ENCODE measurements at regions not wholly inside any gene's neighbourhood (a gene's known extent, or its start where the extent isn't known, plus 50 kb on each side); places are given as distances from the start of the nearest gene placed in this dataset.

GRCh38 chr12:19008102-19008501 lies 121.4 kb upstream of the PLEKHA5 start:
- Mint-ChIP-seq H3K4me1 (ENCODE audit: low read depth in 2 of 2) (no peaks in the 10 kb centered on the region), H3K9me3 (peaks cover 4% of the 10 kb centered on the region), H3K36me3 (no peaks in the 10 kb centered on the region), H3K27me3 (no peaks in the 10 kb centered on the region), H3K27ac (no peak overlapping the region), H3K4me3 (no peak overlapping the region)
- DNase-seq (ENCODE audit: low spot score) (no peak), ATAC-seq (no peak)

GRCh38 chr12:19010087-19010486 lies 119.4 kb upstream of the PLEKHA5 start:
- Mint-ChIP-seq H3K36me3 (no peaks in the 10 kb centered on the region), H3K4me1 (ENCODE audit: low read depth in 2 of 2) (no peaks in the 10 kb centered on the region), H3K9me3 (peaks cover 4% of the 10 kb centered on the region), H3K27ac (no peak overlapping the region), H3K27me3 (no peaks in the 10 kb centered on the region), H3K4me3 (no peak overlapping the region)
- no peak for DNase-seq (ENCODE audit: low spot score)
- ATAC-seq, result no peak

DNA sequence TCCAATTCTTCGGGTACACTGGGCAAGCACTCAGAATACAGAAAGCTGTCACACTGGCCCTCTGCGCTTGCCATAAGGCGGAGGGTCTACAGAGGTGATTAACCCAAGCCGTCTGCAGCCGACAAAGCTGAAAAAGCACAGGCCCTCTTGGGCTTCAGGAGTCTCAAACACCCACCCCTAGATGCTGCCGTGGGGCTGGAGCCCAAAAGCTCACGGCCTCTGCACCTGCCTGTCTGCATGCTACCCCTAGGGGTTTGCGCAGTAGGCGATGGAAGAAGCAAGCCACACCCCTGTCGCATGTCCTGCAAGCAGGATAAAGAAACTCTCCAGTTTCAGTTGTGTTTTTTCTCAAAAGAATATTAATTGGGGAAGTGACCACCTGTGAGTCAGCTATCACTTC lies 118.8 kb upstream of the PLEKHA5 start:
- no peak overlapping the region for H3K4me3 Mint-ChIP-seq
- H3K27me3 Mint-ChIP-seq, result no peaks in the 10 kb centered on the region
- H3K27ac Mint-ChIP-seq, result no peak overlapping the region
- no peak for DNase-seq (ENCODE audit: low spot score)
- H3K36me3 Mint-ChIP-seq, result no peaks in the 10 kb centered on the region
- peaks cover 4% of the 10 kb centered on the region for H3K9me3 Mint-ChIP-seq
- ATAC-seq, result no peak
- H3K4me1 Mint-ChIP-seq (ENCODE audit: low read depth in 2 of 2), result no peaks in the 10 kb centered on the region

- H3K27me3 Mint-ChIP-seq, result no peaks in the 10 kb centered on the region
- H3K9me3 Mint-ChIP-seq, result peaks cover 4% of the 10 kb centered on the region
- H3K4me3 Mint-ChIP-seq, result no peak overlapping the region
- no peaks in the 10 kb centered on the region for H3K4me1 Mint-ChIP-seq (ENCODE audit: low read depth in 2 of 2)
- DNase-seq (ENCODE audit: low spot score), result no peak
- ATAC-seq, result no peak
- no peak overlapping the region for H3K27ac Mint-ChIP-seq
- H3K36me3 Mint-ChIP-seq, result no peaks in the 10 kb centered on the region
Observed at GRCh38 chr12:19012965-19013364, 116.6 kb upstream of the PLEKHA5 start.

DNA sequence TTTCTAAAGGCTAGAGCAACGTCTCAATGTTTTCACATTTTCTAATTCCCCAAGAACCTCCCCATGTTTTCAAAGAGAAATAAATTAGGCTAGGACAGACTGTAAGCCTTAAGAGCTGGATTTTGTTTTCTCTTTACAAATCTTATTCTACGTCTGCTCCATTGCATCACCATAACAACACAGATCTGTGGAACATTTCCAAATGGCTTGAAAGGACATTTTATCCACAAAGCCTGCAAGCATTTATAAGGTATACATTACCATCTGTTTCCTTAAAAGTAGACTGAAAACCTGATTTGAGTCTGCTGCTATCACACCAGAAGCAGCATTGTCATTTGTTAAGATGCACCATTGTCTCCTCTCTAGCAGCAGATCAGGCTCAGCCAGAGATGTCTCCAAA lies 115.3 kb upstream of the PLEKHA5 start:
- H3K9me3 Mint-ChIP-seq, result peaks cover 4% of the 10 kb centered on the region
- no peaks in the 10 kb centered on the region for H3K36me3 Mint-ChIP-seq
- peaks cover 0 to 3% of the 10 kb centered on the region in 2 donors for H3K27me3 Mint-ChIP-seq
- no peak for DNase-seq (ENCODE audit: low spot score)
- no peaks in the 10 kb centered on the region for H3K4me1 Mint-ChIP-seq (ENCODE audit: low read depth in 2 of 2)
- no peak overlapping the region for H3K27ac Mint-ChIP-seq
- no peak for ATAC-seq
- no peak overlapping the region for H3K4me3 Mint-ChIP-seq

DNA sequence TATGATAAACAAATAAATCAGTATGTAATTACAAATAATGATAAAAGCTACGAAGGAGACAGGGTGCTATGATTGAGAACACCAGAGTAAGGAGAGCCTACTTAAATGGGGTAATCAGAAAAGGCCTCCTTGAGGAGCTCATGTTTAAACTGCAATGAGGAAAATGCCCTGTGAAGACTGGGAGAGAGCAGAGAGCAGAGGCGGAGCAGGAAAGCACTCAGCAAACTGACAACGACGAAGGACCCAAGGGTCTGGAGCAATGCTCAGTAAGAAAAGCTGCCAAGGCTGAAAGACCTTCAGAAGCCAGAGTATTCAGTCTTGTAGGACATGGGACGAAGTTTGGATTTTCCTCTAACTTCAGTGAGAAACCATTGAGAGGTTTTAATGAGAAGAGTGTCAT lies 114.2 kb upstream of the PLEKHA5 start:
- H3K27me3 Mint-ChIP-seq, result peaks cover 0 to 3% of the 10 kb centered on the region in 2 donors
- H3K4me3 Mint-ChIP-seq, result no peak overlapping the region
- H3K36me3 Mint-ChIP-seq, result no peaks in the 10 kb centered on the region
- H3K4me1 Mint-ChIP-seq (ENCODE audit: low read depth in 2 of 2), result no peaks in the 10 kb centered on the region
- ATAC-seq, result no peak
- DNase-seq (ENCODE audit: low spot score), result no peak
- no peaks in the 10 kb centered on the region for H3K9me3 Mint-ChIP-seq
- no peak overlapping the region for H3K27ac Mint-ChIP-seq

DNA sequence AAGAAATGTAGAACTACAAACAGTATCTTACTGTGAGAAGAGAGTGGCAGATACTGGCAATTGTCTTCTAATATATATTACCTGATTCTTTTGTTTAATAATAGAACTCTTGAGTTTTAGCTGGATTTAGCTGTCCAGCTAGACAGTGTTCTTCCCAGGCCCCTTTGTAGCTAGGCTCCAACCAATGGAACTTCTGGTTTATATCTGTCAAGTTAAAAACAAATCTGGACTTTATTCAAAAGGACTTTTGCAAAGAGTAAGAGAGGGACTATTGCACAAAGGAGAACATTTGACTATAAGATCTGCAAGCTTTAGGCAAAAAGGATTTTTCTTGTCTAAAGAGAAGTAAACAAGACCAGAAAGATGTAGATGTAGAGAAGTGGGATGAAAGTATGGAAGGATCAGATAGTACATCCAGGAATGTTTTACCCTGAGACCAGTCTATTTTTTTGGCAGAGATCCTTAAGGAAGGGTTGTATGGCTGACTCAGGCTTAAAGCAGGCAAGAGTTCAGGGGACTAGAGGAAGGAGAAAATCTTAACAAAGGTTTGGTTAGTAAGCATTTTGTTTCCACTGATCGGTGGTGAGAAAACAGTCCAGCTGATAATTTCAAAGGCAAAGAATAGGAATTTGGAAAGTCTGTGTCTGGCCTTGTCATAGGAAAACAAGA lies 111.1 kb upstream of the PLEKHA5 start:
- H3K36me3 Mint-ChIP-seq, result no peaks in the 10 kb centered on the region
- ATAC-seq, result no peak
- H3K27ac Mint-ChIP-seq, result no peak overlapping the region

DNA sequence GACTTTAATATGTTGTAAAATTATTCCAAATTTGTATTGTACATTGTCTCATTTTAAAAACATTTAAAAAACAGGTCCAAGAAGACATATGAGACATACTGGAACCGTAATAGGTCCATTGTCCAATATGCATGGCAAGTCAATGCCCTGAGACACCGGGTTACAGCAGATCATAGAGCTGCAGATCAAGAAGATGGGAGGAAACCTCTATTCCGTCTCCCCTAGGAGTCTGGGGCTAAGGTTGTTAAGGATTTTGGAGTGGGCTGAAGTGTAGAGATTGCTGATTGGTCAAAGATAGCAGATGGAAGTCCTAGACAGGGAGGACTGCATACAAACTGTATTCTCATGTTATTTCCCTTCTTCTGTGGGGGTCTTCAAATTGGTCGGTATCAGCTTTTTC lies 108.3 kb upstream of the PLEKHA5 start:
- Mint-ChIP-seq H3K27me3 (peaks cover 0 to 3% of the 10 kb centered on the region in 2 donors), H3K4me3 (no peak overlapping the region), H3K36me3 (no peaks in the 10 kb centered on the region), H3K4me1 (ENCODE audit: low read depth in 2 of 2) (no peaks in the 10 kb centered on the region), H3K27ac (no peak overlapping the region), H3K9me3 (no peaks in the 10 kb centered on the region)
- ATAC-seq (no peak), DNase-seq (ENCODE audit: low spot score) (no peak)

More for the DNA sequence above, 111.1 kb upstream of the PLEKHA5 start:
- H3K9me3 Mint-ChIP-seq, result no peaks in the 10 kb centered on the region
- H3K4me1 Mint-ChIP-seq (ENCODE audit: low read depth in 2 of 2), result no peaks in the 10 kb centered on the region
- DNase-seq (ENCODE audit: low spot score), result no peak
- peaks cover 0 to 3% of the 10 kb centered on the region in 2 donors for H3K27me3 Mint-ChIP-seq
- no peak overlapping the region for H3K4me3 Mint-ChIP-seq

GRCh38 chr12:19021646-19022045 lies 107.9 kb upstream of the PLEKHA5 start:
- Mint-ChIP-seq H3K9me3 (no peaks in the 10 kb centered on the region), H3K27ac (no peak overlapping the region), H3K27me3 (peaks cover 0 to 3% of the 10 kb centered on the region in 2 donors), H3K4me3 (no peak overlapping the region), H3K4me1 (ENCODE audit: low read depth in 2 of 2) (no peaks in the 10 kb centered on the region), H3K36me3 (no peaks in the 10 kb centered on the region)
- DNase-seq (ENCODE audit: low spot score) (no peak), ATAC-seq (no peak)

DNA sequence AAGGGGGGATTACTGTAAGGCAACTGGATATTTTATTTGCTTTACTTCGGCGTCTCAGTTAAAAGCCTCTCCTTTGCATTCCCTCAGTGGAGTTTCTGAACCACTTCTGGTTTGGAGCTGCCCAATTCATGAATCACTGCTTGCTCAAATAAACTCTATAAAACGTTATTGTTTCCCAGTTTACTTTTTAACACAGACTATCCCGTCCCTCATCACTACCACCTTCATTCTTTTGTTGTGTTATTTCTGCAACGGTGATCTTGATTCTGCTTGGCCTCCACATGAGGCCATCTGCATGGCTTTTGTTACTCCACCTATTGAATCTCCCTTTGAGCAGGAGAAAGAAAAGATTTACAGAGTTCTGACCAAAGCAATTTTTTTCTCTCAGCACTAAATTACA lies 104.0 kb upstream of the PLEKHA5 start:
- ATAC-seq, result no peak
- no peak overlapping the region for H3K4me3 Mint-ChIP-seq
- H3K9me3 Mint-ChIP-seq, result peaks cover 2% of the 10 kb centered on the region
- no peaks in the 10 kb centered on the region for H3K36me3 Mint-ChIP-seq
- no peak for DNase-seq (ENCODE audit: low spot score)
- H3K4me1 Mint-ChIP-seq (ENCODE audit: low read depth in 2 of 2), result no peaks in the 10 kb centered on the region
- no peak overlapping the region for H3K27ac Mint-ChIP-seq
- peaks cover 0 to 3% of the 10 kb centered on the region in 2 donors for H3K27me3 Mint-ChIP-seq

DNA sequence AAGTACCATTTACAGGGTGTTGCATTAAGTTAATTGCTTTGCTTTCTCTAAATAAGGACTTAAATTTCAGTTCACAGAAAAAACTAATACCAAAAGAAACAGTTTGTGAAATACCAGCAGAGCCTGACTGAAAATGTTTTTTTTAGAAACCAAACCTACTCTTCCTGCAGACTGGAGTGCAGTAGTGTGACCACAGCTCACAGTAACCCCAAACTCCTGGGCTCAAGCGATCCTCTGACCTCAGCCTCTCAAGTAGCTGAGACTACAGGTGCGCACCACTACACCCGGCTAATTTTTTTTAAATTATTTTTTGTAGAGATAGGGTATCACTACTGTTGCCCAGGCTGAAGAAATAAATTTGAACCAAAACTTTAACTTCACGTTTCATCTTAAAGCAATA lies 103.5 kb upstream of the PLEKHA5 start:
- H3K9me3 Mint-ChIP-seq, result peaks cover 2% of the 10 kb centered on the region
- no peak overlapping the region for H3K4me3 Mint-ChIP-seq

DNA sequence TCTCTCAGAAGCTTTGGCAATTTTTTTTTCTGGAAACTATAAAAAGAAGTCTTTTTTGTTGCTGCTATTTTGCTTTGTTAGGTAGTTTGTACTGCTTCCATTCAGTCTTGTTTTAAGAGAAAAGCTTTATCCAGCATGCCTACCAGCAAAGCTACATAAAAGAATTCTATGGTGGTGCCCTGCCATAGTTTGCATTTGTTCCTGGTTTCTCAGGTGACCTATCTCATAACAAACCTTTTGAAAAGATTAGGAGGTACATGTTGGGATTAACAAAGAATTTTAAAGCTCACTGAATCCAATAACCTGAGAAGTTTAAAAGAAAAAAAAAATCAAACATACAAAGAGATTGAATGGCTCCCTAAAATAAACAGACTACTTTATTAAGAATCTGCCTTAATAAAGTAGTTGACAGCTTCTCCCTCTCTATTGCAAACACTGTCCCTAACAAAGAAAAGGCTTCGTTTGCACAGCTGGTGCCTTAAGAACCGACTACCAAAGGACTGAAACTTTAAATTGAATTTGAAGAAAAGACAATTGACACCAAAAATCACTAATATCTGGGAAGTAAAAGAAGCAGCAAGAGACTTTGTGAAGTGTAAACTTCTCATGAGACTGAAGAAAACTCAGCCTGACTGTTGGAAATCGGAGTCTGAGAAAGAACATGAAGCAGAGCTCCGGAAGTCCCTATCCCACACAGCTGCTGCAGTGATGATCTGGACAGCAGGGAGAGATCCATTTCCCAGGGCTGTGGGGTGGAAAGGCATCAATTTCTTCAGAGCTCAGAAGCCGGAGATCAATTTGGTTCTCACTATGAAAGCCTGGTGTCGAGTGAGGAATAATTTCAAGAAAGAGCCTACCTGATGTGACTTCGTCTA lies 102.7 kb upstream of the PLEKHA5 start:
- H3K36me3 Mint-ChIP-seq, result no peaks in the 10 kb centered on the region
- no peak overlapping the region for H3K27ac Mint-ChIP-seq
- no peak overlapping the region for H3K4me3 Mint-ChIP-seq
- peaks cover 2% of the 10 kb centered on the region for H3K9me3 Mint-ChIP-seq
- H3K4me1 Mint-ChIP-seq (ENCODE audit: low read depth in 2 of 2), result no peaks in the 10 kb centered on the region
- peaks cover 0 to 3% of the 10 kb centered on the region in 2 donors for H3K27me3 Mint-ChIP-seq
- DNase-seq (ENCODE audit: low spot score) (no peak), ATAC-seq (no peak)

More for the DNA sequence above, 103.5 kb upstream of the PLEKHA5 start:
- DNase-seq (ENCODE audit: low spot score), result no peak
- H3K27ac Mint-ChIP-seq, result no peak overlapping the region
- peaks cover 0 to 3% of the 10 kb centered on the region in 2 donors for H3K27me3 Mint-ChIP-seq
- ATAC-seq, result no peak
- H3K36me3 Mint-ChIP-seq, result no peaks in the 10 kb centered on the region
- no peaks in the 10 kb centered on the region for H3K4me1 Mint-ChIP-seq (ENCODE audit: low read depth in 2 of 2)

- no peak overlapping the region for H3K4me3 Mint-ChIP-seq
- peaks cover 2% of the 10 kb centered on the region for H3K9me3 Mint-ChIP-seq
- H3K27ac Mint-ChIP-seq, result no peak overlapping the region
- ATAC-seq (no peak), DNase-seq (ENCODE audit: low spot score) (no peak)
- peaks cover 9% of the 10 kb centered on the region for H3K36me3 Mint-ChIP-seq
- H3K27me3 Mint-ChIP-seq, result peaks cover 0 to 3% of the 10 kb centered on the region in 2 donors
- no peaks in the 10 kb centered on the region for H3K4me1 Mint-ChIP-seq (ENCODE audit: low read depth in 2 of 2)
Observed at GRCh38 chr12:19030180-19030579, 99.4 kb upstream of the PLEKHA5 start.

DNA sequence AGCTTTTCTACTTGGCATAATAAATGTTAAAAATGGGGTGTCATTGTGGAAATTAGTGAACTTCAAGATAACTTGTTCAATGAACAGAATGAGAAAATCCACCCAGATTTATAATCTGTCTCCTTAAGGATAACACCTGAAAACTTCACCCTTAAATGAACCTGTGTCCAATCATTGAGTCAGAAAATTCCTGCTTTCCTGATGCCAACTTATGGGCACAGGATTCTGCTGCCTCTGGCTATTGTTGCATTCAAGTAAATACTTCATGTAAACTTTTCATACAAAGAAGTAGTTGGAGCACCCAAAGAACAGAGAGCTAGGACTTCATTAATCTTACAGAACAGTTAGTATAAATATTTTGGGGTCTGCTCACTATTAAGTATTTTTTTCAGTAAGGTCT lies 98.9 kb upstream of the PLEKHA5 start:
- DNase-seq (ENCODE audit: low spot score), result no peak
- Mint-ChIP-seq H3K27me3 (peaks cover 0 to 3% of the 10 kb centered on the region in 2 donors), H3K36me3 (peaks cover 9% of the 10 kb centered on the region), H3K9me3 (peaks cover 2% of the 10 kb centered on the region), H3K4me1 (ENCODE audit: low read depth in 2 of 2) (no peaks in the 10 kb centered on the region), H3K4me3 (no peak overlapping the region), H3K27ac (no peak overlapping the region)
- no peak for ATAC-seq
